HG03066 (cell line): ENCODE measurements at regions not wholly inside any gene's neighbourhood (a gene's known extent, or its start where the extent isn't known, plus 50 kb on each side); places are given as distances from the start of the nearest gene placed in this dataset.

Source experiments
- ATAC-seq: cut with Tn5 transposase; IDR thresholded peaks from one replicate; pipeline ENCODE4 v1.9.1; 2021; ENCODE audit warnings: low read depth; ENCODE audit not compliant: unreplicated experiment

DNA sequence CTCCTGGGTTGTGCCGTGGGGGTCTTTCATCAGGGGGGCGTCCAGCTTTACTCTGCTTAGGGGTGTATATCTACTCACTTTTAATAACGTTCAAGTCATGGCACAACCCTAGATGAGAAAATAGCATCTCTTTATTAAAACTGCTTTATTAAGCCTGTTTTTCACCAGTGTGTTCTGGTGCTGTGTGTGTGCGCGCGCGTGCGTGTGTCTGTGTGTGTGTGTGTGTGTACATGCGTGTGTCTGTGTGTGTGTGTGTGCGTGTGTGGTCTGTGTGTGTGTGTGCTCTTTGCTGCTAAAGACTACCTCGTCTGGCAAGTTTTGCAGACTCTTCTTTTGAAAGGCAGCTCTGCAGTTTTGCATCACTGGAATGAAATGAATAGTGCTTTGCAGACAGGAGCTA, 390.9 kb upstream of the MKI67 start:
- ATAC-seq, result no peak

DNA sequence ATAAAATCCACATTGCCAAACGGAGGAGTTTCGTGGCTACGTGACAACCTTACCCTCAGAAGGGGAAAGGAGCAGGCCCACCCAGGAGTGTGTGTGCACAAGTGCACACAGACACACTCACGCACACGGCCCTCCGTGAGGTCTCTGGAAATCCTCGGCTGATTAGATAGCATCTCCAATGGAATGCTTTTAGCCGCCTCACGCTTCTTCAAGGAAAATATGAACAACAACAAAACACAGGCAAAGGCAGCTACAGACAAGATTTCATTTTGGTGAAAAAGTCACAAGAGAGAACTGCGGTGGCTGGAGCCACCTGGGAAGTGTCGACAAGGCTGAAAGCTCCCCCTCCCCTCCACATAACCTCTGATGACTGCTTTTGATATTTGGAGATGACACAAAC, 391.8 kb upstream of the MKI67 start:
- no peak for ATAC-seq

DNA sequence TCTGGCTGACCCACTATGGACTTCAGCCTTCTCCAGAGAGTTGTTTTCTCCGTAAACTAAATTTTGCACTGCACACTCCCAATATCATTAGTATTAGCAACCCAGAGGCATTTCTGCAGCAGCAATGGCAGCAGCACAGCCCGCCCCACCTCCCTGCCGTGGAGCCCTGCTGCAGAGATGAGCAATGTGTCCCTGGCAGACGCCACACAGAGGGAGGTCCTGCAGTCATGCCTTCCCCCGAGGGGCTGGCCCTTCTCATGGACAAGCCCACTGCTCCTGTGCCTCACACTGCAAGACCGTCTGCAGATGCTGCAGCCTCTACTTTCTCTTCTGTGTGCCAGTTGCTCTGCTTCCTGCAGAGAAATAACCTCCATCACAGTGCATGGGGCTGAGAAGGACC, 393.4 kb upstream of the MKI67 start:
- ATAC-seq, result no peak

DNA sequence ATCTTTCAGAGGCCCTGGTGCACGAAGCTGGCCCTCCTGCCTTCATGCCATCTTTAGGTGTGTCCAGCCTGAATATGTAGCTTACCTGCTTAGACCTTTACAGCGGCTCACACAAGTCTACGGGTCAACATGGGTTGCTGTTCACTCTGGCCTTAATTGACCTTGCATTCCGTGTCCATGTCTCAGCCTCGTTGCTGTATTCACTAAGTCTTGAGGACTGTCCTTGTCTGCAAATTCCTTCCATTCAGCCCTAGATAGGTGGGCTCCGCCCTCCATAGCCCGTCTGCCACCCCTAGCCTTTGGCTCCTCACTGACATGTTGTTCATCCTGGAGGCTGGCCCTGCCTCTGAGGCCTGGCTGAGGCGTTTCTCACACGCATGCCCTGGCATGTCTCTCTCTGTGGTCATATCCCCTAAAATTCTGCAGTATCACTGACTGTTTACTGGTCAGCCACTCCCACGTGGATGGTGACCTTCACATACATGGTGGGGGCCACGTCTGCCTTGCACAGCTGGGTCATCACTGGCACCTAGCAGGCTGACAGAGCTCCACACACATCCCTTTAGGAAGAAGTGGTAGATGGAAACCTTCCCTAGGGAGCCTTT, 394.1 kb upstream of the MKI67 start:
- ATAC-seq, result no peak

DNA sequence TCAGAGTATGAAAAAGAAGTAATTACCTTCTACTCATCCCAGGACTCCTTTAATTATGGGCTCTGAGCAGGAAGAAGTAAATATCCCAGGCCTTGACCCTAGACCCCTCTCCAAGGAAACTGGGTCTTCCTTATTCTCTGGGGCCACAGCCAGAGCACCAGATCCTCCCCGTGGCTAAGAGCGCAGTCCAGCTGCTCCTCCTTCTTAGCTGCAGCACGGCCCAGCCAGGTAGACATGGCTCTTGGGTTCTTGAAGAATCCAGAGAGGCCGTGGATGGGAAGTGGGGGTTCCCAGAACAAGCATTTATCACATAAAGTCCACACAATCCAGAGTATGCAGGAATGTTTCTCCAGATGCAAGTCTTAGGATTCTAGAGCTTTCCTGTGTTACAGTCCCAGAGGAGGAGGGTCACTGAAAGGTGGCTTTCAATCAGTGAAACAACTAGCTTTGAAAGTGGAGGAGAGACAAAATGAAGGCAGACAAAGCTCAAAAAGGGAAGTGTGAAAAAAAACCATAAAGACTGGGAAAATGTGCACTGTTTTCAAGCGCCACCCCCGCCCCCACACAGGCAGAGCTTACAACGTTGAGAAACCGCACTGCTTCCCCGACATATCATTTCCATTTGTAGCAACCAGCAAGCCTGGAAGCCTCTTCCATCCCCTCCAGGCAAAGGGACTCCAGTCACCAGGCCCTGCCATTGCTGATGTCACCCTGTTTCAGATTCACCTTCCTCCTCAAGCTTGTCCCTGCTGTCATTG, 396.5 kb upstream of the MKI67 start:
- no peak for ATAC-seq

DNA sequence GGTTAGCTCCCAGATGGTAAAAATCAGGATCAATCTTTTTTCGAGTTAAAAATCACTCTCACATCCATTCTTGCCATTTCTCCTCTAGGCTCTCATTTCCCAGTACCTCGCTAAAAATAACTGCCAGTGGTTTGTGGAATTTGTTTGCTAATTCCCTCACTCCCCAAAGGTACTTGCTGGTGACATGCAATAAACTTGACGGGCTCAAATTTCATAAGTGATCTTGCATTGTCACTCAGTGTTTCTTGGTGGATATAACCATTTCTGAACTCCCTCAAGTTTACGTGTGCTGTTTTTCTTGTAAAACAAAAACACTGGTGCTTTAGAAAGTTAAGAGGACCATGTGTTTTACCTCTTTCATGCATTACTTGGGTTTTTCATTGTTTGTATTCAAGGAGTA, 399.2 kb upstream of the MKI67 start:
- ATAC-seq, result no peak

DNA sequence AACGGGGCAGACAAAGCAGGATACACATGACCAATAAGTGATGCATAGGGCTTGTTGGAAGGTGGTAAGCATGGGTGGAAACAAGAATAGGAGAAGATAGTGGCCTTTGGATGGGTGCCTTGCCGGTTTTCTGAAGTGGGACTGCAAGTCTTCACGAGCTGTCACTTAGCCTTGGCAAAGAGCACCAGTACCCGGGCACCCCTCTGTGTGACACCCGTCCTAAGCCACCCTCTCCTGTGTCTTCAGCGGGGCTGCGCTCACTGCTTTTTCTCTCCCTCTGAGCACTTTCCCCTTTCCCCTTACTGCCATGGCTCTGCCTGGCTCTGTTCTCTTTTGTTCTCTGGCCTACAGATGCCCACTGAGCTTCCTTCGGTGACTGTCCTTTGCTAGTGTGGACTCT, 399.7 kb upstream of the MKI67 start:
- ATAC-seq, result no peak

DNA sequence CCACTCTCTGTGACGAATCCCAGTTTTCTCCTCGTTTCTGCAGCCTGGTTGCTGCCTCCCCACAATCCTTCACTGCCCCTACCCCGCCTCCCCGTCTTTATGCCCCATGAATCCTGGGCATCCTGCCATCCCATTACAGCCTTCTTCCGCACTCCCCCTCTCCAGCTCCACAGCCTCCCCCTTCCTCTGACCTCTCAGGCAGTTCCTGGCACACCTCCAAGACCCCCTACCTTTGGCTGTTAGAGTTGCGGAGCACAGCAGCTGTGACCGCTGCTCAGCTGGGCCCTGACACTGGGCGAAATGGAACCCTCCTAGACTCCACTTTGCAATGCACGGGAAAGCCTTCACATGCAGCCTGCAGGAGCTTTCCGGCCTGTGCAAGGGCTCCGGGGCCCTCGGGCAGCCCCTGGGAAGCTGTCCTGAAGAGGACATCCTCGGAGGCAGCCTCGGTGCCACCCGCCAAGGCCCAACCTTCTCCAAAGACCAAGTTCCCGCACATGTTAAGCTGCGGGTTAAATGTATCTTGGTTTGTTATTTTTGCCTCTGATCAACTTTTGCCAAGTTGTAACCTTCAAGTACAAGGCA, 400.7 kb upstream of the MKI67 start:
- no peak for ATAC-seq

DNA sequence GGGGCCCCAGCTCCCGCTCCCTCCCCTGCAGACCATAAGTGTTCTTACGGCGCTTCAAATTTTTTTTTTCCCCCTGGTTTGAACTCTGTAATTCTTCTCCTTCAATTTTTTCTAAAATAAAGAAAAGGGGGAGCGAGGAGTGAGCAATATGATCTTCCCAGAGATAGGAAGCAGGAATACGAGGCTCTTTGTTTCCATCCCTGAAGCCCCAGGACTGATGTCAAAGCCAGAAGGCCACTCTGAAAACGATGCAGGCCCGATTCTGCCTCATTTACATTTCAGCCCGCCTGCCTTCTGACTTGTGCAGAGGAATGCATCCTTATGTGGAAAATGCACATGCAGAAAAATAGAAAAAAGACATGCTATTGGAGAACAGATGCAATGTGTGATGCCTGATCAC, 401.5 kb upstream of the MKI67 start:
- no peak for ATAC-seq

DNA sequence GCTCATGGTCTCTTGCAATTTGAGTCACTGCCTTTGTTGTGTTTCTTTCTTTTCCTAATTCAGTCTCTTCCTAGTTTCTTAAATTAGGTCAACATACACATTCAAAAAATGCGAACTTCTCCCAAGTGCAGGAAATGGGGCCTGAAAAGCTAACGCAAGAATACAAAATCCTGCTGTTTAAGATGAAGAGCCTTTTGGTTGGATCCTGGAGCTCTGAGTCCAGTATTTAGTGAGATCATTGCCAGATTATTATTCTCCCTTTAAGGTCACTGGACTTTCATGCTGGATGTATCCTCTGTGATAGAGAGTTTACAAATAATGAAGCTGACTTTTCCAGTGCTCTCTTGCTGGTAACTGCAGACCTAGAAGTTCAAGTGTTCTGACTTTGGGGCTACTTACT, 401.9 kb upstream of the MKI67 start:
- ATAC-seq, result no peak

DNA sequence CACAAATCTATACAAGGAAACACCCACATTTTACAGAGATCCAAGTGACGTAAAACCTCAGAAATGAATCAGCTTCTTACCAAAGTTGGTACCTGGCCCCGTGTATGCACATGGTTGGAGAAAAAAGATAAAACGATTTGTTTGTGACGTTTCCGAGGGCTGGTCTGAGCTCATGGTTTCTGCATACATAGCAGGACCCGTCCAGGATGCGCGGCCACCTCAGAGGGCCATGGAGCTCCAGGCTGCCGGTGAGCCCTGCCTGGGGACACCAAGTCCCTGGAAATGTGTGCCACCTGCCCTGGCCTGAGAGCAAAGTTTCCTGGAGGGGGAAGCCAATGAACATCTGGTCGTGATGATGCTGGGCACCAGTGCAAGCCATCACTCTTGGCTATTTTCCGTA, 402.6 kb upstream of the MKI67 start:
- ATAC-seq, result no peak

DNA sequence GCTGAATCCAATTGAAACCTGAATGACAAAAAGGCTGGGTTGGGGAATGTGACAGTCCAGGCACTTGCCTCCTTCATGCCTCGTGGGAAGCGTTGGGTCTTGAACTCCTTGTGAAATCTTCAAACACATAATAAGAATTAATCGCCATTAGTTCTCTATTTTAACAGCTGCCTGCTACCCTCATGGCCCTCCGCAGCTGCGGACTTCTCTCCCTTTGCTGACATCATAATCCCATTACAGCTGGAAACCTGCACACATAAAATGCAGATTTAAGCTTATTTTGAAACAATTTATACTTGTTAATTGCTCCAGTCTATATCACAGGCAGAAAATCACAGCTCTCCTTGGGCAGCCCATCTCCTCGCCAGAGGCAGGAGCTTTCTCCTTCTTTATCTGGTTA, 403.0 kb upstream of the MKI67 start:
- ATAC-seq, result no peak

DNA sequence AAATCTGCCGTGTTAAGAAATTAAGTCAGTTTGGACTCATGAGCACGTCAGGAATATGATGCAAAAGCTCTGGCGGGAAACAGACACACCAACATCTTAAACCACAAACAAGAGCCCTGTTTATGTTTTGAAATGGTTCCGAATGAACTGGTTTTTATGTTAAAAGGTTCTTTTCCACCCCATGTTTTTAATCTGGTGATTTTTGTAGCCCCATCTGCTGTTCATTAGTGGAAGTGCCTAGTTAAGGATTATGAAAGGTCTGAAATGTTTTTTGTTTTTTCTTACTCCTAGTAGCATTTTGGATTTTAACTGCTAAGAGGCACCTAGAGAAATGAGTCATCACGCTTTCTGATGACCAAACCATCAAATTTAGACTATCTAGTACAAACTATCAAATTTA, 404.1 kb upstream of the MKI67 start:
- ATAC-seq, result no peak

DNA sequence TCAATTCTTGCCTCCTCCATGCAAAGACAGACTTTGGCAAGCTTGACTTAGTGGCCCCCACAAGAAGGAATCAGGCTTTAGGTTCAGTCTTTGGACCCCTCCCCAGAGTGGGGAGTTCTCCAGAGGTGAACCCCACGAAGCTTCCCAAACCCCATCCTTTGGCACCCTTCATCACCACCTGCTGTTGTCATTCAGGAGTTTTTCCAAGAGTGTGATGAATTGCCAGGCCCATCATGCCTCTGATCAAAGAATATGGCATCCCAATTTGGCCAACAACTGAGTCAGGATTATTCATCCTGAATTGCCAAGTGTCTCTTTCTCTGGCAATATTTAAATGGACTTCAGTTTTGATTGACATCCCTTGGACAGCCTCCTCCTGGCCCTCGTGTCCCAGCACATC, 404.7 kb upstream of the MKI67 start:
- no peak for ATAC-seq

DNA sequence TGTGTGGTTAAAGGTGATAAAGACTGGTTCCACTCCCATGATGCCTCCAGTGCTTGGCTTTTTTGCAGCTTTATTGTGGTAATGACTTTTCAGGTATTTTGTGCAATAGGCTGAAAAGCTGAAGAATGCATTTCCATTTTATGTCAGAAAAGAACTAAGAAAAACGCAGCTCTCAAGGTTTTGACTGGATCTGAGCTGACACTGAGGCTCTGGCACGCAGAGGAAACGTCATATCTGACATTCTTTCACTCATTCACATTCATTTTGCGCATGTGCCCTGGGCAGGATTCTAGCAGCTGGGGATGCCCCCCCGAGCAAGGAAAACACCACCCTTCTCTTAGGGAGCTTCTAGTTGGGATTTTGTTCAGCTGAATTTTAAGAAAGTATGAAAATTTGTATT, 408.5 kb upstream of the MKI67 start:
- no peak for ATAC-seq

DNA sequence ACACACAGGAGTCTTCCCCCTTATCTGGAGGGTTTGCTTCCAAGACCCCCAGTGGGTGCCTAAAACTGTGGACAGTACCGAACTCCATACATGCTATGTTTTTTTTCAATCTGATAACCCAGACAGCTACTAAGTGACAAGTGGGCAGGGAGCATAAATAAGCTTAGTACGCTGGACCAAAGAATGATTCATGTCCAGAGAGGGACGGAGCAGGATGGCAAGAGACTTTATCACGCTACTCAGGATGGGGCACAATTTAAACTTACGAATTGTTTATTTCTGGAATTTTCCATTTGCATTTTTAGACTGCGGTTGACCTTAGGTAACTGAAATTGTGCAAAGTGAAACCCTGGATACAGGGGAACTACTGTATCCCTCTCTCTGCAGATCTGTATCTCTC, 410.0 kb upstream of the MKI67 start:
- no peak for ATAC-seq

DNA sequence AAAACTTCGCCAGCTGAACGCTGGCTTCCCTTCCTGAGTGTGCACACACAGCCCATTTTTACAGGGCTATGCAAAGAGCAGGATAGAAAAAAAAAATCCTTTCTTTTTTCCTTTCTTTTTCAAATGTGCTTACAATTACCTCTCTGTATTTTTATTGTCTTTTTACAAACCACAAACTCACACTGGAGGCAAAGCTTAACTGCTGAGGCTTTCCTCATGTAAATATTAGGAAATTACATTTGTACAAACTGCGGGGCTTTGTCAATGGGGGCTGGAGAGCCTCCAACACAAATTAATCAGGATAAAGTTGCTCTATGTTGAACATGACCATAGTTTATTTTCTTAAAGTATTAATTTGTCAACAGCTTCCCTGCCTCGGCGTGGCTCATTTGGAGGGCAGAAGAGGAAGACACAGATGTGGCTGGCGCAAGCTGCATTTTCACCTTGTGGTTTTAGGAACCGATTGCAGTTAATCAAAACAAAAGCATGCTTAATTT, 411.7 kb upstream of the MKI67 start:
- no peak for ATAC-seq

DNA sequence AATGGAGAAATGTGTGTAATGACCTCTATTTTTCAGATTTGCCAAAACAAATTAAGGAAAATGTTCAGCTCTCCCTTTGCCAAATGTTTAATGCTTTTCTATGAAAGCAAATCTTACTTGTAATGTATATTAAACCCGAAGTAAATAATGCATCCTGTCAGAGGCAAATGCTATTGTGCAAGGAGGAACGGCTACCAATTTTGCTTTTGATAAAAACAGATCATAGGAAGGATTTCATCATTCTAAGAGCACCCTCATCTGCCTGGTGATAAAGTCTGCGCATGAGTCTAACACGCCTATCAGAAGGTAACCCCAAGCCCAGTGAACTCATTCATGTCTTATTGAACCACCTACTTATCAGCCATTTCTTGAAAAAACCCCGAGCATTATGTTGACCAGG, 412.4 kb upstream of the MKI67 start:
- ATAC-seq, result no peak

DNA sequence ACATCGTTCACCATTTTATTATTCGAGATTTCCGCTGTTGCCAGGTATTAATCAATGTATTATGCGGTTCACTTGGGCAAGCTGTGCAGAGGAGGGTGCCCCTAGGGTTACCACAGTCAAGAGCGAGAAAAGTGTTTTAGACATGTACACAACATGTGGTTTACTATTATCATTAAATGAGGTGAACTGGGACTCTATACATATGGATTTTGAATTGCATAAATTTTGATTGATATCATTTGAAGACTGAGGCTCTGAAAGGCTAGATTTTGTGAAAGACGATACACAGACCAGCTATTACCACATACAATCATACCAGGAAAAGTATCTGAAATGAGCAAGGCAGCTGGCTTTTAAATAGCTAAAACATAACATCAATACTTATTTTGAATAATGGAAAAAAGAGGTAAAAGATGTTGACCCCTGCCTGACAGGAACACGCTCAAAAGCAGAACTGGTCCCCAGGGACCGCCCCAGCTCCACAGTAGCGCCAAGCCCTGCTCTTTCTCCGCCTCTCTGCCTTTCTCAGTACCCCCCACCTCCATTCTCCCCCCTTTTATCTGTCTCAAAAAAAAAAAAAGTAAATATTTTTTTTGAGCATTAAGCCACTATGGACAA, 413.4 kb upstream of the MKI67 start:
- no peak for ATAC-seq

DNA sequence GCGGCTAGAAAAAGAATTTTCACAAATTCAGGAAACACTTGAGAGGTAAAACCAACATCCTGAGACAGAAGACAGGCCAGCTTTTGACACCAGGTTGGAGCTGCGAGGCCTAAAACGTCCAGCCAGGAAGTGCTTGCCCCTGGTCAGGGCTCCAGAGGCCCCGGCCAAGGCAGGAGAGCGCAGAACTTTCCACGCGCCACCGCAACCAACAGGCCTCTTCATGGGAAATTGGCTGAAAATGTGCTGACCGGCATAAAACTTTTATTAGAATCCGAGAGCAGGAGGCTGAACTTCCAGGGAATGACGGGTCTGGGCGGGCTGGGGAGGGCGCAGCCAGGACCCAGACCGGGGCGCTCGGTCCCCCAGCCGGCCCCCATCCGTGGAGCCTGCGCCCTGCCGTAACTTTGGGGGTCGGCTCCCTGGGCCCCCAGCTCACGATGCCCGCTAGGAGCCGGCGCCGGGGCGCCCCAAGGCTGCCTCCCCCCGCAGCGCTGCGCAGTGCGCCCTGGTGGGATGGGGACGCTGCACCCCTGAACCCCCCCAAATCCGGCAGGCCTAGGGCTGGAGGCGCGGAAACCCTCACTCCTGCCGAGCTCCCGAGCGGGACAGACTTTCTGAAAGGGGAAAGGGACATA, 414.0 kb upstream of the MKI67 start:
- no peak for ATAC-seq
